ENCODE measurements at regions not wholly inside any gene's neighbourhood (a gene's known extent, or its start where the extent isn't known, plus 50 kb on each side); places are given as distances from the start of the nearest gene placed in this dataset.

DNA sequence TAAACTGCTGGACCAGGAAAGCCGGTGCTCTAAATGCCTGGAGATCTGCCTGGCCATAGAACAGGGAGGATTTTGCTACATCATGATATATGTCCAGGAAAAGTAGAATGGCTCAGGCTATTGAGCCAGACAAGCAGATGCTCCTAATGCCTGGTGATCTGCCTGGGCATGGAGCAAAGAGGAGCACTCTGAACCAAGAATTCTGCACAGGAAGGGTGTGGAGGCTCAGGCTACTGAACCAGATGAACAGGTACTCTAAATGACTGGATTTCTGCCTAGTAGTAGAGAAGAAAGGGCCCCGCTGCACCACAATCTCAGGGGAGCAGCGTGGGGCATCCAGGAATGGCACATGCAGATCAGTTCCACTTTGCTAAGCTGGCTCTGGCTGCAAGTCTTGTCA is 607.9 kb downstream of the ANKRD50 start:
- Histone ChIP-seq H3K9me3 (ENCODE audit: severe bottlenecking) (no peaks in the 10 kb centered on the region), H3K27ac (no peak overlapping the region), H3K4me3 (ENCODE audit: low read depth, low read length) (no peak overlapping the region), H3K27me3 (ENCODE audit: insufficient read depth, low read depth, severe bottlenecking) (no peaks in the 10 kb centered on the region), H3K36me3 (no peaks in the 10 kb centered on the region)
- no peak for TF ChIP-seq CTCF (IDR thresholded peaks at IDR 0.05; ENCODE audit: low read depth, low read length)
- no peak for DNase-seq

GRCh38 chr4:124105212-124105611 is 607.3 kb downstream of the ANKRD50 start:
- Histone ChIP-seq H3K36me3 (no peaks in the 10 kb centered on the region), H3K27me3 (ENCODE audit: insufficient read depth, low read depth, severe bottlenecking) (no peaks in the 10 kb centered on the region), H3K27ac (no peak overlapping the region), H3K9me3 (ENCODE audit: severe bottlenecking) (no peaks in the 10 kb centered on the region), H3K4me3 (ENCODE audit: low read depth, low read length) (no peak overlapping the region)
- DNase-seq: no peak
- TF ChIP-seq CTCF (IDR thresholded peaks at IDR 0.05; ENCODE audit: low read depth, low read length): no peak

DNA sequence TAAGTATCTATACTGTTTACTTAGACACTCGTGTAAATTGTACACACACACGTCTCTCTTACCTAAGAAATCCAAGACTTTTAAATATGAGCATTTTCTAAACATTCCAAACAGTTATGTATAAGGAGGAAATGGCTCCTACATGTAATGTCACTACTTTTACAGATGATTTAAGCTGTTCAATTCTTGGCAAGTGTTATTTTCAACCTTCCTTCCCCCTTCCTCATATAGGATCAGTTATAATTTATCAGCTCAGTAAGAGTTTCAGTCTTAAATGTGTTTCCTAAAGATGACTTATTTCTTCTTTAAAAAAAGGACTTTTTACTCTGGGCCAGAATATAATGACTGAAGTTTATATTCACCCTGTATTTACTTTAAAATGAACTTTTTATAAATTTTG is 601.1 kb downstream of the ANKRD50 start:
- no peak for DNase-seq
- no peaks in the 10 kb centered on the region for H3K27me3 ChIP-seq (ENCODE audit: insufficient read depth, low read depth, severe bottlenecking)
- H3K36me3 ChIP-seq: no peaks in the 10 kb centered on the region
- H3K4me3 ChIP-seq (ENCODE audit: low read depth, low read length): no peak overlapping the region
- H3K27ac ChIP-seq: no peak overlapping the region
- H3K9me3 ChIP-seq (ENCODE audit: severe bottlenecking): no peaks in the 10 kb centered on the region
- no peak for TF ChIP-seq CTCF (IDR thresholded peaks at IDR 0.05; ENCODE audit: low read depth, low read length)

GRCh38 chr4:124111922-124112321 is 600.6 kb downstream of the ANKRD50 start:
- H3K27ac ChIP-seq: no peak overlapping the region
- no peaks in the 10 kb centered on the region for H3K36me3 ChIP-seq
- DNase-seq: peak; percentile 31
- H3K4me3 ChIP-seq (ENCODE audit: low read depth, low read length): no peak overlapping the region
- H3K27me3 ChIP-seq (ENCODE audit: insufficient read depth, low read depth, severe bottlenecking): no peaks in the 10 kb centered on the region
- peak; percentile 57 for TF ChIP-seq CTCF (IDR thresholded peaks at IDR 0.05; ENCODE audit: low read depth, low read length)
- no peaks in the 10 kb centered on the region for H3K9me3 ChIP-seq (ENCODE audit: severe bottlenecking)

GRCh38 chr4:124118061-124118460 is 594.5 kb downstream of the ANKRD50 start:
- Histone ChIP-seq H3K4me3 (ENCODE audit: low read depth, low read length) (no peak overlapping the region), H3K27ac (no peak overlapping the region), H3K36me3 (no peaks in the 10 kb centered on the region), H3K9me3 (ENCODE audit: severe bottlenecking) (no peaks in the 10 kb centered on the region), H3K27me3 (ENCODE audit: insufficient read depth, low read depth, severe bottlenecking) (no peaks in the 10 kb centered on the region)
- no peak for TF ChIP-seq CTCF (IDR thresholded peaks at IDR 0.05; ENCODE audit: low read depth, low read length)
- DNase-seq: no peak

GRCh38 chr4:124121461-124121971 is 591.0 kb downstream of the ANKRD50 start:
- H3K36me3 ChIP-seq: no peaks in the 10 kb centered on the region
- no peak for DNase-seq
- TF ChIP-seq CTCF (IDR thresholded peaks at IDR 0.05; ENCODE audit: low read depth, low read length): no peak
- no peak overlapping the region for H3K27ac ChIP-seq
- no peaks in the 10 kb centered on the region for H3K27me3 ChIP-seq (ENCODE audit: insufficient read depth, low read depth, severe bottlenecking)
- no peak overlapping the region for H3K4me3 ChIP-seq (ENCODE audit: low read depth, low read length)
- H3K9me3 ChIP-seq (ENCODE audit: severe bottlenecking): no peaks in the 10 kb centered on the region
